Activated effector memory CD4-positive, alpha-beta T cell treated with Interleukin-2 at 50 U/mL for 16 hours (primary cell): ENCODE measurements at regions not wholly inside any gene's neighbourhood (a gene's known extent, or its start where the extent isn't known, plus 50 kb on each side); places are given as distances from the start of the nearest gene placed in this dataset.

Experiments
- DNase-seq: peaks from one replicate; pipeline ENCODE4 v3.0.0-alpha.2; 2020

DNA sequence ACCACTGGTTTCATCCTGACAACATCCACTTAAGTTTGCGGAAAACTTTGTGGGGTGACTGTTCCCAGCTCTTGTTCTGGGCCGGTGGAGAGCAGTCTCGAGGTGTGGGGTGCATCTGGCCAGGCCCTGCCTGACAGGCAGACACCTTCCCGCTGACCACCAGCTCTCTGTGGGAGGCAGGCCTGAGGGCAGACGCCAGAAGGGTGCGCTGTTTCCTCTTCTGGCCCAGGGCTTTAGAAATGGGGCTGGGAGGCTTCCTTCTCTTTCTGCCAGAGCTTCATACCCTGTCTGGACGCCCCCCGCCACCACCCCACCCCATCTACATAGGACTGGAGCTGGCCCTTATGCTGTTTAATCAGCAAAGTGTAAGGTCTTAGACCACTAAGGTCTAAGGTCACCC lies 263.8 kb downstream of the LOXHD1 start:
- no peak for DNase-seq

DNA sequence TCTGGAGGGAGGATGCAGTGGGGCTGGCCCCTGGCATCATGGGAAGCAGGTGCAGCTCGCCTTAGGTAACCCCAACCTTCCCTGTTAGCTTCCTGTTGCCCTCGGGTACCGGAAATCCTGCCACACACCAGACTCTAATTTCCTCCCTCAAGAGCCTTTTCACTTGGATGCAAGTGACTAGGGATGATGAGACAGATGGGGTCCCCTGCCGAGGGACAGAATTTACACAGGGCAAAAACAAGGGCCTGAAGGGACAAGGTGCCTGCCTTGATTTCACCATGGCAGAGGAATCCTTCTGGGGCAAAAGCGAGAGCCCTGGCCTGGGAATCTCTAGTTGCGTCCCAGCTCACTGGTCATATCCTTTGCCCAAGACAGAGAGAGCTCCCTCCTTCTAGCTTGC lies 263.1 kb downstream of the LOXHD1 start:
- no peak for DNase-seq

DNA sequence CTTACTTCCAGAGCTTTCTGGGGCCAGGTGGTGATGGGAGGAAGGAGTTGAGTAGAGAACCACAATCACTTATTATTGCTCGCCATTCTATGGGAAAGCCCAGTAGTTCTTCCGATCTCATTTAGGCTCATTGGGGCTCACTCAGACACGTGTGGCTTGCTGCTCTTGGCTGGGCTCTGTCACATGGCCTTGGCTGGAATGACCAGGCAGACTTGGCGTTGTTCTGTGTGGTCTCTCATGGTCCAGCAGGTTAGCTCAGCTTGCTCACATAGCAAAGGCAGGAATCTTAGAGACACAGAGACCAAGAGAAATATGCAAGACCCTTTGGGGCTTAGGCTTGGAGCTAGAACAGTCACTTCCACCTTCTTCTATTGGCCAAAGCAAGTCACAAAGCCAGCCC lies 261.2 kb downstream of the LOXHD1 start:
- no peak for DNase-seq

- no peak for DNase-seq
Measured at GRCh38 chr18:46397174-46397573, 259.8 kb downstream of the LOXHD1 start.

DNA sequence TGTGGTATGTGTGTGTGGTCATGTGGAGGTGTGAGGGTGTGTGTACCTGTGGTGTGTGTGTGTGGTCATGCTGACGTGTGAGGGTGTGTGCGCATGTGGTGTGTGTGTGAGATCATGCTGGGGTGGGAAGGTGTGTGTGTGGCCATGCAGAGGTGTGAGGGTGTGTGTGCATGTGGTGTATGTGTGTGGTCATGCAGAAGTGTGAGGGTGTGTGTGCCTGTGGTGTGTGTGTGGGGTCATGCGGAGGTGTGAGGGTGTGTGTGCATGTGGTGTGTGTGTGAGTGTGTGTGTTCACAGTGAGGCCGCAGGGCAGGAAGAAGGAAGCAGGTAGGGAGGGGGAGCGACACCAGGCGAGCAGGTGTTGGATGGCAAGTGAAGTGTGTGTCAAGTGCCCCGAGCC lies 259.0 kb downstream of the LOXHD1 start:
- no peak for DNase-seq

- DNase-seq = no peak
Measured at GRCh38 chr18:46398625-46399024, 258.4 kb downstream of the LOXHD1 start.

DNA sequence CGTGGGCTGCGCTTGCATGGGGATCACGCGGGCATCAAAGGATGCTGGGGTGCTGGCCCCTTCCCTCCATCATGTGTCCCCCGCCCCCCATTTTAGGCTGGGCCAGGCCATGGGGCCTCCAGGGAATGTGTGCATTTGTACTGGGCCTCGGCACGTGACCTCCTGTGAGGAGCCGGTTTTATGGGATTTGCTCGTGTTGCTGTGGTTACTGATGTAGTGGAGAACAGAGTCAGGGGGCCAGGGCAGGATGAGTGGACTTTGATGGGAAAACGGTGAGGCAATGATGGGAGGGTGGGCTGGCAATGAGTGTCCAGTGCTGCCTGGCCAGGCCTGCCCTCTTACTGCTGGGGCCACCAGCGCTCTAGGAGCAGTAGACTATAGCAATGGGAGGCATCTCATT lies 257.7 kb downstream of the LOXHD1 start:
- no peak for DNase-seq

GRCh38 chr18:46400449-46400848 lies 256.6 kb downstream of the LOXHD1 start:
- DNase-seq = no peak

DNA sequence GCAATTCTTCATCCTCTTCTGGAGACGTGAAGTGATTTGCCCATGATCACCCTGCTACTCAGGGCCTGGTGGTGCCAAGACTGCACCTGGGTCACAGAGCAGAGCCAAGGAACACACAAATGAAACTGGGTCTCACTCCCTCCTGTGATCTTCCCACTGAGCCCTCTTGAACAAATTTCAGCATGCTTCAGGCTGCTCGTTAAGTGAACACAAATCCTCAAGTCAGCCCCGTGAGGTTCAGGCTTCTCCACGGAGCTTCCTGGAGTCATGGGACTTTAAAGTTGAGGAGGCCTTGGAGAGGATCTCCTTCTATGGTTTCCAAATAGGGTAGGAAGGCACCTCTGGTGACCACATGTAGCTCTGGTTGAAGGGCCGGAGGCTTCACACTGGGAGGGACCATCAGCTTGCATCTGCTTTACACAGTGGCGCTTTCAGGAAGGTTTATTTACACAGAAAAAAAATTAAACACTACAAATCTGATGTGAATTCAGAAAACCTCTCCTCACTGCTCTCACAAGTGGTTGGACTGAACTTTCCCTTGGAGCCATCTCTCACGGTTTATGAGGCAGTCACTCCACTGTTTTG lies 255.4 kb downstream of the LOXHD1 start:
- no peak for DNase-seq

DNA sequence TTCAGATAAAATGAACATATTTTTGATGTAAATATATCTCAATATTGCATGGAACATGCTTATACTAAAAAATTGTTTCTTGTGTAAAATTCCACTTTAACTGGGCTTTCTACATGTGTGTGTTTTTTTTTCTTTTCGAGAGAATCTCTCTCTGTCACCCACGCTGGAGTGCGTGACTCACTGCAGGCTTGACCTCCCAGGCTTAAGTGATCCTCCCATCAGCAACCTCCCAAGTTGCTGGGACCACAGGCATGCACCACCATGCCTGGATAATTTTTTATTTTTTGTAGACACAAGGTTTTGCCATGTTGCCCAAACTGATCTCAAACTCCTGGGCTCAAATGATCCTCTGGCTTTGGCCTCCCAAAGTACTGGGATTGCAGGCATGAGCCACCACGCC lies 254.6 kb downstream of the LOXHD1 start:
- DNase-seq = no peak

DNA sequence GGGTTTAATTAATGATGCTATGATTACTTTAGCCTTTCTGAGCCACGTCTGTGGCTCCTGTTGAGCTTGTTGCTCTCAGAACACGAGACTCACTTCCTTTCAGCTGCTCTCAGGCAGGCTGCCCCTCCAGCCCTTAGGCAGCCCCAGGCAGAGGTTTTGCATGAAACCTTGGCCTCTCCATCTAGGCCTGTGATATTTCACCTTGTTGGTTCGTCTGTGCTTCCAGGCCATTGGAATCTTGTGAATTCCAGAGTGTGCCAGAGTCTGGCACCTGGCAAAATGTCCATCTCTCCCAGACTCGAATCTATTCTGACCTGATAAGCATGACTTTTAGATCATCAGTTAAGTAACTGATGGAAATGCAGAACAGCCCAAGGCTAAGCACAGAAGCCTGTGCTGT lies 254.1 kb downstream of the LOXHD1 start:
- DNase-seq = no peak

DNA sequence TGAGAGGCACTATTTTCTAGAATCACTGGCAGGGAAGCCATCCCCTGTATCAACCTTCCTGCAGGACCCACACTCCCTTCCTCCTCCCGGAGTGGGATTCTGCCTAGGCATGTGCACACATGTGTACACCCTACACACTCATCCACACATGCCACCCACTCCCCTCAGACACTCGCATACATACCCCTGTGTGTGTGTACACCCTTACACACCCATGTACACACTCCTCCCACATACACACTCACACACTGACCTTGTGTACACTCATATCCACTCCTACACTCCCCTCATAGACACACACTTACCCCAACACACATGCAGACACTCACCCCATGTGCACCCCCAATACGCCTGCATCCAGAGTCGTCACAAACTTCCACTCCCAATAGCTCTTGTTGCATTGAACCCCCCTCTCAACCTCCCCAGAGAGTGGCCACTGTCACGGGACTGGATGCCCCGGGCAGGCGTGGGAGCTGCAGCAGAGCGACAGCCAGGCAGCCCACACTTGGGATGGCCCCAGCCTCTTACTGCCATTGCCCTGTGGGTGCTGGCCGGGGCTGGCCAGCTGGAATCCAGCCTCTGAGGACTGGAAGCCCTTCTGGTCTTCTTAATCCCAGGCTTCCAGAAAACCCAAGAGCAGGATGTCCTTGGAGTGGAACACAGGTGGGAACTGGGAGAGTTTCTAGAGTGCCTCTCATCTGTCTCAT lies 251.0 kb downstream of the LOXHD1 start:
- DNase-seq = no peak

- no peak for DNase-seq
Measured at GRCh38 chr18:46406539-46406932, 250.5 kb downstream of the LOXHD1 start.

GRCh38 chr18:46407486-46408166 lies 249.4 kb downstream of the LOXHD1 start:
- DNase-seq = no peak

- no peak for DNase-seq
Measured at GRCh38 chr18:46408334-46408987, 248.6 kb downstream of the LOXHD1 start.

GRCh38 chr18:46411191-46411828 lies 245.7 kb downstream of the LOXHD1 start:
- no peak for DNase-seq

- DNase-seq = no peak
Measured at GRCh38 chr18:46411867-46412690, 244.9 kb downstream of the LOXHD1 start.

GRCh38 chr18:46412916-46413315 lies 244.1 kb downstream of the LOXHD1 start:
- DNase-seq = no peak

GRCh38 chr18:46413684-46414083 lies 243.3 kb downstream of the LOXHD1 start:
- no peak for DNase-seq

GRCh38 chr18:46414863-46415262 lies 242.2 kb downstream of the LOXHD1 start:
- DNase-seq = no peak

- no peak for DNase-seq
Measured at GRCh38 chr18:46415532-46416252, 241.3 kb downstream of the LOXHD1 start.
